ENCODE measurements at regions not wholly inside any gene's neighbourhood (a gene's known extent, or its start where the extent isn't known, plus 50 kb on each side); places are given as distances from the start of the nearest gene placed in this dataset.

DNA sequence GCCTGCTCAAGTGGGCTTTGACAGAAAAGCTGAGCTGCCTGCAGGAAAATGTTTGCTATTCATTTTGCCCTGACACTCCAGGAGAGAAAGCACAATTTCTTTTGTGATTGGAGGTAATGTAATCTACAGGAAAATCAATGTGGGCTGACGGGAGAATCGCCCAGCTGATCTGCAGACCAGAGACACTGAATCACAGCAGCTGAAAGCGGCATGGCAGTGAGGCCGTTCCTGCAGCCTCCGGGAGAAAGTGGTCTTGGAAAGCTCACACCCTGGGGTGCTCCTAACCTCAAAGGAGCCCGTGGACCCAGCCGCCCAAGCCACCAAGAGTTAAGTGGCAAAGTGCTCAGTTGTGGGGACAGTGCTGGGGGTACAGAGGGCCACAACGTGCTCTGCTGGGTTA lies 593.6 kb downstream of the BNC2 start:
- no peak for DNase-seq
- 43% methylated on average over 1 of the region's 8 CpGs for WGBS (ENCODE audit: insufficient coverage, low coverage, low lambda C conversion rate, missing lambda C conversion rate)
- H3K36me3 ChIP-seq: no peaks in the 10 kb centered on the region
- no peaks in the 10 kb centered on the region for H3K9me3 ChIP-seq
- H3K4me3 ChIP-seq: no peak overlapping the region
- TF ChIP-seq, protein P1, sequence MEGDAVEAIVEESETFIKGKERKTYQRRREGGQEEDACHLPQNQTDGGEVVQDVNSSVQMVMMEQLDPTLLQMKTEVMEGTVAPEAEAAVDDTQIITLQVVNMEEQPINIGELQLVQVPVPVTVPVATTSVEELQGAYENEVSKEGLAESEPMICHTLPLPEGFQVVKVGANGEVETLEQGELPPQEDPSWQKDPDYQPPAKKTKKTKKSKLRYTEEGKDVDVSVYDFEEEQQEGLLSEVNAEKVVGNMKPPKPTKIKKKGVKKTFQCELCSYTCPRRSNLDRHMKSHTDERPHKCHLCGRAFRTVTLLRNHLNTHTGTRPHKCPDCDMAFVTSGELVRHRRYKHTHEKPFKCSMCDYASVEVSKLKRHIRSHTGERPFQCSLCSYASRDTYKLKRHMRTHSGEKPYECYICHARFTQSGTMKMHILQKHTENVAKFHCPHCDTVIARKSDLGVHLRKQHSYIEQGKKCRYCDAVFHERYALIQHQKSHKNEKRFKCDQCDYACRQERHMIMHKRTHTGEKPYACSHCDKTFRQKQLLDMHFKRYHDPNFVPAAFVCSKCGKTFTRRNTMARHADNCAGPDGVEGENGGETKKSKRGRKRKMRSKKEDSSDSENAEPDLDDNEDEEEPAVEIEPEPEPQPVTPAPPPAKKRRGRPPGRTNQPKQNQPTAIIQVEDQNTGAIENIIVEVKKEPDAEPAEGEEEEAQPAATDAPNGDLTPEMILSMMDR (IDR thresholded peaks at IDR 0.05): no peak
- no peak for TF ChIP-seq POLR2A (IDR thresholded peaks at IDR 0.05)
- peaks cover 0 to 16% (median 5%) of the 10 kb centered on the region in 4 donors for H3K4me1 ChIP-seq
- intact Hi-C loops (cut with DNase I): no loop called here
- H3K27ac ChIP-seq: peak overlapping the region; percentile 62 to 74 (median 67)
- ATAC-seq: peak in 1 of 4 donors; percentile 9
- H3K27me3 ChIP-seq: no peaks in the 10 kb centered on the region

DNA sequence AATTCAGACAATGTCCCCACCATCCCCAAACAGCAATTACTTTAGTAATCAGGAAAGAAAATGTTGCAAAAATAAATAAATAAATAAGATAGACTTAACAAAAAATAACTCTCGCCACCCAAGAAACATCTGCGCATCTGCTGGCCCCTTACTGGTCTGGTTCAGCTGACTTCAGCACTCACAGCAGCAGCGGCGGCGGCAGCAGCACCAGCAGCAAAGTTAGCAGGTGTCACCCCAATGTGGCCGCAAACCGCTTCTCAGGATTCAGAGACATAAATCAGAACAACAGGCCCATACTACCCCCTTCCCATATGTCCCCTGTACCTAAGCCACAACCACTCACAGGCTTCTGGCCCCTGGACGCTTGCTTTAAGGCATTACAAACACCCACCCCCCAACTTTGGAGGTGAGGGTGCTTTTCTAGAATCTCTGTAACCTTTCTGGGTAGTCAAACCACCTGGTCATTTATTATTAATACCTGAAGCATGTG lies 593.0 kb downstream of the BNC2 start:
- WGBS (ENCODE audit: insufficient coverage, low coverage, low lambda C conversion rate, missing lambda C conversion rate): 76% methylated on average over 8 of the region's 8 CpGs
- Histone ChIP-seq H3K27ac (no peak overlapping the region), H3K9me3 (no peaks in the 10 kb centered on the region), H3K4me3 (no peak overlapping the region), H3K36me3 (no peaks in the 10 kb centered on the region), H3K4me1 (peaks cover 0 to 22% (median 5%) of the 10 kb centered on the region in 4 donors), H3K27me3 (no peaks in the 10 kb centered on the region)
- ATAC-seq: no peak
- no peak for TF ChIP-seq POLR2A (IDR thresholded peaks at IDR 0.05)
- TF ChIP-seq, protein P1 (IDR thresholded peaks at IDR 0.05): no peak
- no peak for DNase-seq
- intact Hi-C loops (cut with DNase I): no loop called here

DNA sequence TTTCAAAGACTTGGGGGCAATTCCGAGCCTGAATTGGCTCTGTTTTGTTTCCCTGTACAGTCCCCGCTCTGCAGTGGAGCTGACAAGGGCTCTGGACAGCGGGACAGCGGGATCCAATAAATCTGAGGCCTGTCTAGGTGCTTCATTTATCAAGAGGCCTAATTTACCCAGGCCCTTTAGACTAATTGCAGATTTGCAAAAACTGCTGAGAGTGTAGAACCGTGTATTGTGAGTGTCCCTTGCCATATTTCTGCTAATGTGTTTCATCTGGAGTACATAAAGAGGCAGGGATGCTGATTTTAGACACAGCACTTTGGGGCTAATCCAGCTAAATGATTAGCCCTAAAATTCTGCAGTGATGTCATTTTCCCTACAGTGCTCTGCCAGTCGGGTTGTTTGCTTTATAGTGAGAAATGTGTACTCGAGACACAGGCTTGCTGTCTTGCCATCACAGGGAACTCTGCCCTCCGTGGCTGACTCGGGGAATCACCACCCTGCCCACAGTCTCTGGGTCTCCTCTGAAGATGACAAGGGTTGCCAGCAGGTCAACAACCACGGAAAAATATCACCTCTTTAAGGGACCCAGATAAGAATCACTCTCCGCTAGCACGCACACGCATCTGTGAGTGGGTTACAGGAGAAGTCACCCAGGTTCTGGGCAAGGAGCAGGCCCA lies 592.0 kb downstream of the BNC2 start:
- Histone ChIP-seq H3K27ac (no peak overlapping the region), H3K4me3 (no peak overlapping the region), H3K4me1 (peaks cover 0 to 25% (median 5%) of the 10 kb centered on the region in 4 donors), H3K9me3 (no peaks in the 10 kb centered on the region), H3K27me3 (no peaks in the 10 kb centered on the region), H3K36me3 (no peaks in the 10 kb centered on the region)
- ATAC-seq (peak in 2 of 4 donors; percentile 38 to 60), DNase-seq (peak in 1 of 3 donors; percentile 66)
- intact Hi-C loops (cut with DNase I): no loop called here
- WGBS (ENCODE audit: insufficient coverage, low coverage, low lambda C conversion rate, missing lambda C conversion rate): 84% methylated on average over 6 of the region's 13 CpGs
- TF ChIP-seq, protein P1 (IDR thresholded peaks at IDR 0.05): no peak
- TF ChIP-seq POLR2A (IDR thresholded peaks at IDR 0.05): no peak

DNA sequence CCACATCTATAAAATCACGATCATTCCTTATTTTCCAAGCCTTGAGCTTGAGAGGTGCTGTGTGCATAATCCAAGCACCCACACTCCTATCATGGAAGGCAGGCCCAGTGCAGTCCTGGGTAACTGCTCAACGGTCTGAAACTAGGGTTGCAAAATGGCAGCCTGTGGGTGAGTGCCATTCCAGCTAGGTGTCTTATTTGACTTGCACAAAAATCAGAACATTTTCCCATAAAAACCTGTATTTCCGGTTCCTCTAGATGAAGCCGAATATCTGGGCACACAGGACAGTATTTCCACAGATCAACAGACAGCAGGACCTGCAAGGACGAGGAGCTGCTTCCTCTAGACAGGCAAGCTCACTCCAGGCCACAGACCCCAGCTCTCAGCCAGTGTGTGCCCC lies 588.8 kb downstream of the BNC2 start:
- Histone ChIP-seq H3K27me3 (no peaks in the 10 kb centered on the region), H3K27ac (no peak overlapping the region), H3K36me3 (no peaks in the 10 kb centered on the region), H3K4me1 (peaks cover 0 to 13% (median 0%) of the 10 kb centered on the region in 4 donors), H3K9me3 (no peaks in the 10 kb centered on the region), H3K4me3 (no peak overlapping the region)
- intact Hi-C loops (cut with DNase I): no loop called here
- WGBS (ENCODE audit: insufficient coverage, low coverage, low lambda C conversion rate, missing lambda C conversion rate): 81% methylated on average over 4 of the region's 5 CpGs
- DNase-seq (no peak), ATAC-seq (no peak)
- TF ChIP-seq, protein P1 (IDR thresholded peaks at IDR 0.05): no peak
- TF ChIP-seq POLR2A (IDR thresholded peaks at IDR 0.05): no peak

Measured in right lobe of liver (tissue), 6 donors.